ENCODE measurements at regions not wholly inside any gene's neighbourhood (a gene's known extent, or its start where the extent isn't known, plus 50 kb on each side); places are given as distances from the start of the nearest gene placed in this dataset.

DNA sequence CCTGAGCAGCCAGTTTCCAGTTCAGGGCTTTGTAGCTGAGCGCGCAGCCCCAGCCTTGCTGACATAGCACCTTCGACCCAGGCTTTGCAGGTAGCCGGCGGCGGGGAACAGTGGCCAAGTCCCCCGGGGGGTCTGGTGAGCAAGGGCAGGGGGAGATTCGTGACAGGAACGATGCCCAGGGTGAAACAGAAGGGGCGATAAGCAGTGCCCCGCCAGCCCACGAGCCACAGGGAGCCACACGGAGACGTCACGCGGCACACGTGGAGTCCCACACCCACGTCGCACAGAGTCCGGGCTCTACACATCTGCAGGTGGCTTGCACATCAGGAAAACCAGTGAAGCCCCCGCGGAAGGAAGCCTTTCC, 127.2 kb downstream of the SOX1 start:
- DNase-seq, result no peak

DNA sequence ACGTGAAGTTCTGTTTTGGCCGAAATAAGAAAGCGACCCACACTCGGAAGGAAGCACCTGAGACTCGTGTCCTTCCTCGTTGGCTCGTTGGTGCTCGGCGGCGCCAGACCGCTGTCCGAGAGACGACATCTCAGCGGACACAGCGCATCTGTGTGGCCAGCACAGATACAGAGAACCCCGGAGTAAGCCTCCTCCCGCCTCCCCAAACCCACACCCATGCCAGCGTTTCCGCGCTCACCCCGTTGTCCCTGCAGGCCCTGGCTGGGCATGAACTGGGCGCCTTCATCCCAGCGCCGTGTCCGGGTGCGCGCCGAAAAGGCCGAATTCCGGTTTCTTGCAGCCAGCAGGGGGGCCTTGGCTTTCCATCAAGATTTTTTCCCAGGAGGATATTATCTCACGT, 127.6 kb downstream of the SOX1 start:
- DNase-seq, result no peak

GRCh38 chr13:112198396-112199010, 131.6 kb downstream of the SOX1 start:
- no peak for DNase-seq

GRCh38 chr13:112200200-112200599, 133.3 kb downstream of the SOX1 start:
- no peak for DNase-seq

DNA sequence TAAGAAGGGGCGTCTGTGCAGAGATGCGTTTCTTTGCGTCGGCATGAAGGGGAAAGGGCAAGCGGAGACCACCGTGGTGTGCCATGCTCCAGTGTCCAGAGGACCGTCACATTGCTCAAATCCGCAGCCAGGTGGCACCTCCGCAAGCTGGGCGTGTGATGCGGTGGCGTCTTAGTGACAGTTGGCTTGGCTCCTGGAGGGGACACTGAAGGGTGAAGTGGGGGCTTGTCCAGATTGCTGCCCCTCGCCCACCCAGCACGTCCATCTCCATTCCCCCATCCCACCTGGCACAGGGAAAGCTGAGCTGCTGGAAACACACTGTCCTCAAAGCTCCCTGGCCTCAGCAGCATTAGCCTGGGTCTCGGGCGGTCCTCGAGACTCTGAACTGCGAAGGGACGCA, 135.3 kb downstream of the SOX1 start:
- DNase-seq, result no peak

GRCh38 chr13:112202966-112203365, 136.0 kb downstream of the SOX1 start:
- no peak for DNase-seq

- DNase-seq, result no peak
Measured at GRCh38 chr13:112203614-112204013, 136.7 kb downstream of the SOX1 start.

GRCh38 chr13:112204346-112205327, 137.7 kb downstream of the SOX1 start:
- no peak for DNase-seq

DNA sequence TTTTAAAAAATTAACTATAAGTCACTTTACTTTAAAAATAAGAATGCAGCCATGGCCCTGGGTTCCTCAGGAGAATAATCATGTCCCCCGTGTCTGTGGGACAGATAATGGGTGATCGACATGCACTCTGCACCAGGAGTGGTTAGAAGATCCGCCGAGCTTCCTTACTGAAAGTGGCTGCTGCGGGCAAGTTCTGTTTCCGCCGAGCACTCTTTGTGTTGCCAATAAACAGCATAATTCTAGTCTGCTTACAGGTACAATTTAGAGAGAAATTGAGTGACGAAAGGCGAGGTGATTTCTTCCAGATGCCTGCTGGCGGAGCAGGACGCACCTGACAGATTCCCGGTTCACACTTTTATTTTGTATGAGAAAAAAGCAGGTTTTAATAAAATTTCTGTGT, 139.0 kb downstream of the SOX1 start:
- no peak for DNase-seq

DNA sequence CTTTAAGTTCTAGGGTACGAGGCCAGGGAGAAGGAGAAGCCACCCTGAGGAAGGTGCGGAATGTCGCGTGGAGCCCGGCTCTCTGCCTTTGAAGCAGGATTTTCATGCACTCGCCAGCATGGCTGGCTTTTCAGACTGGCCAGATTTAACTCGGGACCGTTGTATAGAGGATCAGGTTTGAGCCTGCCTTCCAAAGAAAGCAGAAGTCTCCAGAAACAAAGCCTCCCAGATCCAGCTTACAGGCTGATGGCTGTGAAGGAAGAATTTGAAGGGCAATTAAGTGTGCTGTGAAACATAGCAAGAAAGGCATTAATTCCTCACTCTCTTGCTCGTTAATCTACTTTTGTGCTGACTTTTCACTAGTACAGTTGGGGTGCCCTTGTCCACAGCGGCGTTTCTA, 140.2 kb downstream of the SOX1 start:
- DNase-seq, result peak; percentile 42

DNA sequence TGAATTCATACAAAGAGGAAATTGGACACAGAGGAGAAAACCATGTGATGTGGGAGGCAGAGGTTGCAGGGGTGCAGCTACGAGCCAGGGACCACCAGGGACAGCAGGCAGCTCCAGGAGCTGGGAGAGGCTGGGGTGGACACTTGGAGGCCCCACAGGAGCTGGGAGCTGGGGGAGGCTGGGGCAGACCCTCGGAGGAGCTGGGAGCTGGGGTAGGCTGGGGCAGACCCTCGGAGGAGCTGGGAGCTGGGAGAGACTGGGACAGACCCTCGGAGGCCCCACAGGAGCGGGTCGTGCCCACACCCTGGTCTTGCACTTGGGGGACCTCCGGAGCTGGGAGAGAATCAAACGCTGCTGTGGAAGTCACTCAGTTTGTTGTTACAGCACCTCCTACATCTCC, 141.7 kb downstream of the SOX1 start:
- no peak for DNase-seq

DNA sequence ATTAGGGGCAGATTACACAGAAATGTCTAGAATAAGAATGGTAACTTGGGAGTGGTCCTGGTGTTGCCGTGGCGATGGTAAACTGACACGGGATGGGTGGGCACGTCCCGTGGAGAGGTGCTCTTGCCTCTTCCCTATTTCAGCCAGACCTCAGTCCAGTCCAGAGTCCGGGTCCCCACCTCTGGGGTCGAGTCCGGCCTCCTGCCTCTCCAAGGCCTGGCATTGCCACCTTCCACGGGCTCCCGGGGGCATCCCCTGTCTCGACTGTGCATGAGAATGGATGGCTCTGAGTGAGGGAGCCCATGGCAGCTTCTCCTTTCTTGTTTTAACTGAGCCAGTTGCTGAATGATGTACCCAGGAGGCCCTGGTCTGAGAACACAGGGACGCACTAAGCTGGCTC, 142.3 kb downstream of the SOX1 start:
- DNase-seq, result no peak

- no peak for DNase-seq
Measured at GRCh38 chr13:112209711-112210110, 142.8 kb downstream of the SOX1 start.

- no peak for DNase-seq
Measured at GRCh38 chr13:112210371-112210770, 143.4 kb downstream of the SOX1 start.

- no peak for DNase-seq
Measured at GRCh38 chr13:112212533-112212932, 145.6 kb downstream of the SOX1 start.

- DNase-seq, result no peak
Measured at GRCh38 chr13:112213467-112214255, 146.7 kb downstream of the SOX1 start.

DNA sequence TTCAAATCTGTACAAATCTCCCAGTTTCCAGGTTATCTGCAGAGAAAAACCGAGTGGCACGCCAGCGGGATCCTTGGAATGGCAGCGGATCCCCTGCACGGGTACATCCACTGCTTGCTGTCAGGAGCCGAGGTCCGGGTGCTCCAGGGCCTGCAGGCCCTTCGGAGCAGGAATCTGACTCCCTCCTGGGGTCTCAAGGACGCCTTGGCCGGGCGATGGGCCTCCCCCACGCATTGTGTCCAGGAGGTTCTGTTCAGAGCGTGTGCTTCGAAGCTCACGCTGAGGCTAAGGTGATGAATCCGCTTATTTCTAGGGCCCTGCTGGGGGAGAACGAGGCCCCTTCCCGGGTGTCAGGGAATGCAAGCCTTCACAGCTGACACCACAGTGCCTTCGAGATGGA, 148.9 kb downstream of the SOX1 start:
- no peak for DNase-seq

DNA sequence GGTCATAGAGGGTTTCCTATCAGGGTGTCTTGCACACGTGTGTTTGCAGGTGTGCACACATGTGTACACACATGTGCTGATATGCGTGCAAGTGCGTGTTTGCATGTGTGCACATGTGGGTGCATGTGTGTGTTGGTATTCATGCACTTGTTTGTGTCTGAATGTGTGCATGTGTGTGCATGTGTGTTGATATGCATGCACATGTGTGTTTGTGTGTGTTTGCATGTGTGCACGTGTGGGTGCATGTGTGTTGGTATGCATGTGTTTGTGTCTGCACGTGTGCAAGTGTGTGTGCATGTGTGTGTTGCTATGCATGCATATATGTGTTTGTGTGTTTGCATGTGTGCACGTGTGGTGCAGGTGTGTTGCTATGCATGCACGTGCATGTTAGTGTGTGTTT, 150.5 kb downstream of the SOX1 start:
- no peak for DNase-seq

DNA sequence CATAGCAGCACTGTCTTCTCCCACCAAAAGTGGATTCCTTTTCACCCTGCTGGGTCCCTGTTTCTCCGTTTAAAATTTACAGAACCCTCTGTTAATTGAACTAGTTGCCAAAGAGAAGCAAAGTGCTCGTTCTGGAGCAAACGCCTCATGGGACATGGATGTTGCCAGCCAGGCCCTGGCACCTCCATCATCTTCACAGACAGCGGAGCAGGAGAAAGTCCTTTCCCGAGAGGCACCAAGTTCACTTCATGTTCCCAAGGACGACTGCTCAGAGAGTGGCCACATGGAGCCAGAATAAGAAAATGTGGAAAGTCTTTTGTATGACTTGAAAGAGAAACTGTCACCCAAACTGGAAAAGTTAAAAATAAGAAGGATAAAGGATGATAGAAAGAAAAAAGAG, 151.5 kb downstream of the SOX1 start:
- DNase-seq, result no peak

- DNase-seq, result no peak
Measured at GRCh38 chr13:112219740-112220139, 152.8 kb downstream of the SOX1 start.

DNA sequence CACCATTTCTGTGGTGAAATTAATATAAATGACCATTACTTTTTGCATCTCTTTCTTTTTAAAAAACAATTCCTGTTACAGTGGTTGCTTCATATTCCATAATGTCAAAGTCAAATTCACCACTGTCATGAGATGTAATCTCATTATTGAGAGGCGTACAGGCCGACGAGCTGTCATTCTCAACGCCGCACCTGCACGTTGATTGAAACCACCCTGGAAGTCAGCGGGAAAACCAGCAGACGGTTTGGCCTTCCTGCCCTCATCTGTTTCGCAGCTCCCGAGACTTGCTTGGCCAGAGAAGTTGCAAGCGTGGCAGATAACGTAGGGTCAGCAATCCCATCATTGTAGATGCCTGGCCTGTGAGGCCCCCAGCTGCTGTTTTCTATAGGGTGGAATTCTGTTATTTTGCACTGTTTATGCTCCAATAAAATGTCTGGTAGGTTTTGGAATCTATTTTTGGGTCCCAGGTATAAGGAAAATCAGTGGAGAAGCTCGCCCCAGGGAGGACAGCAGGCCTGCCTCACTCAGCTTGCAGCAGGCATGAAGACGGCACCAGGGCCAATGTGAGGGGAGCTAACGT, 153.4 kb downstream of the SOX1 start:
- DNase-seq, result no peak

GRCh38 chr13:112220925-112221324, 154.0 kb downstream of the SOX1 start:
- DNase-seq, result no peak

All from renal pelvis (tissue), 1 donor.